ENCODE measurements at regions not wholly inside any gene's neighbourhood (a gene's known extent, or its start where the extent isn't known, plus 50 kb on each side); places are given as distances from the start of the nearest gene placed in this dataset.

- TF ChIP-seq CTCF (IDR thresholded peaks at IDR 0.05; ENCODE audit: borderline replicate concordance, control extremely low read depth, extremely low read depth, insufficient read depth, missing control alignments), result no peak
- in situ Hi-C loops (cut with MboI; ENCODE audit: low sequenced_read_pairs, unreplicated experiment), result no loop called here
- peak; percentile 76 for DNase-seq (ENCODE audit: low spot score)
Observed at GRCh38 chr12:111056618-111057521, 136.5 kb upstream of the MYL2 start.

GRCh38 chr12:111055181-111055880 lies 135.0 kb upstream of the MYL2 start:
- in situ Hi-C loops (cut with MboI; ENCODE audit: low sequenced_read_pairs, unreplicated experiment), result no loop called here
- TF ChIP-seq CTCF (IDR thresholded peaks at IDR 0.05; ENCODE audit: borderline replicate concordance, control extremely low read depth, extremely low read depth, insufficient read depth, missing control alignments), result no peak
- no peak for DNase-seq (ENCODE audit: low spot score)

GRCh38 chr12:111048991-111049390 lies 128.6 kb upstream of the MYL2 start:
- in situ Hi-C loops (cut with MboI; ENCODE audit: low sequenced_read_pairs, unreplicated experiment), result no loop called here
- no peak for DNase-seq (ENCODE audit: low spot score)
- TF ChIP-seq CTCF (IDR thresholded peaks at IDR 0.05; ENCODE audit: borderline replicate concordance, control extremely low read depth, extremely low read depth, insufficient read depth, missing control alignments), result no peak

- in situ Hi-C loops (cut with MboI; ENCODE audit: low sequenced_read_pairs, unreplicated experiment), result no loop called here
- DNase-seq (ENCODE audit: low spot score), result no peak
- no peak for TF ChIP-seq CTCF (IDR thresholded peaks at IDR 0.05; ENCODE audit: borderline replicate concordance, control extremely low read depth, extremely low read depth, insufficient read depth, missing control alignments)
Observed at GRCh38 chr12:111046896-111047295, 126.5 kb upstream of the MYL2 start.

- in situ Hi-C loops (cut with MboI; ENCODE audit: low sequenced_read_pairs, unreplicated experiment), result no loop called here
- no peak for TF ChIP-seq CTCF (IDR thresholded peaks at IDR 0.05; ENCODE audit: borderline replicate concordance, control extremely low read depth, extremely low read depth, insufficient read depth, missing control alignments)
- DNase-seq (ENCODE audit: low spot score), result no peak
Observed at GRCh38 chr12:111045941-111046340, 125.6 kb upstream of the MYL2 start.

GRCh38 chr12:111041091-111041490 lies 120.7 kb upstream of the MYL2 start:
- in situ Hi-C loops (cut with MboI; ENCODE audit: low sequenced_read_pairs, unreplicated experiment), result no loop called here
- no peak for TF ChIP-seq CTCF (IDR thresholded peaks at IDR 0.05; ENCODE audit: borderline replicate concordance, control extremely low read depth, extremely low read depth, insufficient read depth, missing control alignments)

More at GRCh38 chr12:111041091-111041490, 120.7 kb upstream of the MYL2 start:
- DNase-seq (ENCODE audit: low spot score), result no peak

Data from GM13976 (cell line).